ENCODE measurements at regions not wholly inside any gene's neighbourhood (a gene's known extent, or its start where the extent isn't known, plus 50 kb on each side); places are given as distances from the start of the nearest gene placed in this dataset.

- TF ChIP-seq KDM5A (IDR thresholded peaks at IDR 0.05; ENCODE audit: low read length), result no peak
- no peak for TF ChIP-seq BACH1 (IDR thresholded peaks at IDR 0.05; ENCODE audit: low read length)
- no peak for TF ChIP-seq TBP (IDR thresholded peaks at IDR 0.05; ENCODE audit: low read depth, low read length)
- TF ChIP-seq FOSL1 (IDR thresholded peaks at IDR 0.05; ENCODE audit: insufficient read depth, low read depth, low read length), result no peak
- TF ChIP-seq E2F6 (IDR thresholded peaks at IDR 0.05), result peak; percentile 31; the same call in 1 of the 2 replicates
- no peak for TF ChIP-seq CHD1 (IDR thresholded peaks at IDR 0.05; ENCODE audit: low read depth, low read length)
- TF ChIP-seq ZNF274 (IDR thresholded peaks at IDR 0.05; ENCODE audit: borderline replicate concordance, extremely low read depth, low read length), result no peak
- no peak for TF ChIP-seq USF2 (IDR thresholded peaks at IDR 0.05; ENCODE audit: low read length)
- TF ChIP-seq MAFK (IDR thresholded peaks at IDR 0.05; ENCODE audit: low read depth, low read length), result no peak
Measured at GRCh38 chr5:3324421-3325101, 271.1 kb upstream of the IRX1 start (continued).
